IMR-90 (cell line): ENCODE measurements at regions not wholly inside any gene's neighbourhood (a gene's known extent, or its start where the extent isn't known, plus 50 kb on each side); places are given as distances from the start of the nearest gene placed in this dataset.

ENCODE experiments used
- ATAC-seq: fragments of 200-7000 bp; cut with Tn5 transposase; 2 replicates; pipeline ENCODE4 v1.9.1; 2020; ENCODE audit warnings: low read depth, mild to moderate bottlenecking, moderate library complexity
- BruUV-seq: library from RNA; stranded (reverse); fragments of 400-500 nt; replicated peaks from 2 replicates; lab custom pipeline; 2021; lab: Mats Ljungman, UMichigan
- CTCF ChIA-PET: fragments of 300-600 bp; formaldehyde crosslinking; extraction: SDS; loops from one replicate; lab custom pipeline; 2021; ENCODE audit warnings: antibody characterized with exemption; lab: Yijun Ruan, JAX
- POLR2A ChIA-PET: fragments of 300-600 bp; sonication (Branson Sonifier 250); formaldehyde crosslinking; loops from one replicate; lab custom pipeline; 2022; ENCODE audit warnings: antibody characterized with exemption; ENCODE audit not compliant: unreplicated experiment; lab: Charles Lee
- DNase-seq: peaks from one replicate; pipeline ENCODE4 v3.0.0; 2013
- H2AFZ ChIP-seq: replicated peaks from 2 replicates; pipeline ENCODE3; 2013; ENCODE audit warnings: low read length, mild to moderate bottlenecking; ENCODE audit not compliant: poor library complexity
- H2AK5ac ChIP-seq: 2 replicates; pipeline ENCODE4 v1.6.1; 2013; ENCODE audit warnings: low read depth, low read length, inconsistent platforms
- H2AK9ac ChIP-seq: replicated peaks from 2 replicates; pipeline ENCODE3; 2013; ENCODE audit warnings: mild to moderate bottlenecking, low read depth, low read length, moderate library complexity; ENCODE audit not compliant: poor library complexity
- H2BK120ac ChIP-seq: 2 replicates; pipeline ENCODE4 v1.6.1; 2013; ENCODE audit warnings: low read depth, low read length, inconsistent platforms
- H2BK15ac ChIP-seq: 3 replicates; pipeline ENCODE4 v1.6.1; 2013; ENCODE audit warnings: low read depth, low read length, inconsistent platforms
- H2BK20ac ChIP-seq: 2 replicates; pipeline ENCODE4 v1.6.1; 2013; ENCODE audit warnings: low read depth, mild to moderate bottlenecking, inconsistent platforms, low read length, moderate library complexity
- H2BK5ac ChIP-seq: 2 replicates; pipeline ENCODE4 v1.6.1; 2013; ENCODE audit warnings: mild to moderate bottlenecking, low read depth, low read length, inconsistent platforms; ENCODE audit not compliant: poor library complexity, severe bottlenecking
- H3K14ac ChIP-seq: replicated peaks from 2 replicates; pipeline ENCODE4 v1.6.1; 2013; ENCODE audit warnings: low read depth, low read length, inconsistent platforms
- H3K18ac ChIP-seq: 2 replicates; pipeline ENCODE4 v1.6.1; 2013; ENCODE audit warnings: low read depth, low read length, control low read depth
- H3K23ac ChIP-seq: 2 replicates; pipeline ENCODE4 v1.6.1; 2013; ENCODE audit warnings: low read depth, low read length, inconsistent platforms
- H3K27ac ChIP-seq: 2 replicates; pipeline ENCODE4 v1.5.1; 2013; ENCODE audit warnings: mild to moderate bottlenecking, control low read depth, low read length; ENCODE audit not compliant: insufficient read depth
- H3K27me3 ChIP-seq: 2 replicates; pipeline ENCODE4 v1.6.1; 2013; ENCODE audit warnings: low read length; ENCODE audit not compliant: control insufficient read depth, insufficient read depth
- H3K36me3 ChIP-seq: 2 replicates; pipeline ENCODE4 v1.6.1; 2013; ENCODE audit warnings: low read length, mixed read lengths; ENCODE audit not compliant: control insufficient read depth, insufficient read depth
- H3K4ac ChIP-seq: 2 replicates; pipeline ENCODE4 v1.6.1; 2013; ENCODE audit warnings: low read depth, low read length, inconsistent platforms
- H3K4me1 ChIP-seq: 2 replicates; pipeline ENCODE4 v1.6.1; 2013; ENCODE audit warnings: low read length, mixed read lengths; ENCODE audit not compliant: control insufficient read depth, insufficient read depth
- H3K4me2 ChIP-seq: 2 replicates; pipeline ENCODE4 v1.6.1; 2013; ENCODE audit warnings: low read depth, mild to moderate bottlenecking, control low read depth, low read length, moderate library complexity
- H3K4me3 ChIP-seq: 2 replicates; pipeline ENCODE4 v1.5.1; 2013; ENCODE audit warnings: low read depth, mild to moderate bottlenecking, control low read depth, low read length, moderate library complexity; ENCODE audit not compliant: insufficient read depth
- H3K56ac ChIP-seq: 2 replicates; pipeline ENCODE4 v1.6.1; 2013; ENCODE audit warnings: low read length, inconsistent platforms; ENCODE audit not compliant: insufficient read depth; ENCODE audit errors: extremely low read depth
- H3K79me1 ChIP-seq, 2 experiments: 2 replicates each; pipeline ENCODE4 v1.6.1; 2013; ENCODE audit warnings: low read length in 2 of 2, inconsistent platforms in 1 of 2, low read depth in 1 of 2
- H3K9ac ChIP-seq: 2 replicates; pipeline ENCODE4 v1.6.1; 2013; ENCODE audit warnings: low read depth, low read length, control low read depth
- H3K9me1 ChIP-seq: 2 replicates; pipeline ENCODE4 v1.6.1; 2013; ENCODE audit warnings: low read length, inconsistent platforms; ENCODE audit not compliant: insufficient read depth
- H3K9me3 ChIP-seq: 2 replicates; pipeline ENCODE4 v1.6.1; 2013; ENCODE audit warnings: low read length; ENCODE audit not compliant: control insufficient read depth, insufficient read depth
- H4K20me1 ChIP-seq: 2 replicates; pipeline ENCODE4 v1.6.1; 2013; ENCODE audit warnings: low read length, inconsistent platforms; ENCODE audit not compliant: insufficient read depth
- H4K5ac ChIP-seq: 2 replicates; pipeline ENCODE4 v1.6.1; 2013; ENCODE audit warnings: mild to moderate bottlenecking, low read depth, low read length, control low read depth
- H4K8ac ChIP-seq, 2 experiments: 2 replicates each; pipeline ENCODE4 v1.6.1; 2013; ENCODE audit warnings: low read depth in 2 of 2, low read length in 2 of 2, control low read depth in 1 of 2, inconsistent platforms in 1 of 2
- H4K91ac ChIP-seq: 2 replicates; pipeline ENCODE4 v1.6.1; 2013; ENCODE audit warnings: low read depth, low read length, inconsistent platforms; ENCODE audit not compliant: insufficient read depth
- BHLHE40 ChIP-seq: fragments of 150-350 bp; IDR thresholded peaks from 2 replicates; pipeline ENCODE4 v1.6.1; 2016; ENCODE audit warnings: mild to moderate bottlenecking, low read depth, low read length
- CEBPB ChIP-seq: IDR thresholded peaks from 2 replicates; pipeline ENCODE4 v1.6.1; 2012; ENCODE audit warnings: low read depth, low read length, improper control_type of control experiment
- CHD1 ChIP-seq: IDR thresholded peaks from 2 replicates; pipeline ENCODE4 v1.6.1; 2012; ENCODE audit warnings: low read depth, low read length, improper control_type of control experiment
- CTCF ChIP-seq: conservative IDR thresholded peaks from 2 replicates; pipeline ENCODE4 v1.5.1; 2012; ENCODE audit warnings: mild to moderate bottlenecking, low read depth, low read length, improper control_type of control experiment
- ELK1 ChIP-seq: fragments of 150-350 bp; IDR thresholded peaks from 2 replicates; pipeline ENCODE4 v1.6.1; 2016; ENCODE audit warnings: low read depth, mild to moderate bottlenecking, low read length, moderate library complexity, borderline replicate concordance
- FOS ChIP-seq: fragments of 150-350 bp; IDR thresholded peaks from 2 replicates; pipeline ENCODE4 v1.6.1; 2016; ENCODE audit warnings: low read depth, low read length
- MAFK ChIP-seq: IDR thresholded peaks from 2 replicates; pipeline ENCODE4 v1.6.1; 2012; ENCODE audit warnings: low read depth, low read length, improper control_type of control experiment
- MAZ ChIP-seq: IDR thresholded peaks from 2 replicates; pipeline ENCODE4 v1.6.1; 2012; ENCODE audit warnings: low read depth, mild to moderate bottlenecking, low read length, improper control_type of control experiment, moderate library complexity, borderline replicate concordance
- MXI1 ChIP-seq: IDR thresholded peaks from 2 replicates; pipeline ENCODE4 v1.6.1; 2012; ENCODE audit warnings: low read depth, mild to moderate bottlenecking, low read length, moderate library complexity, borderline replicate concordance
- NFE2L2 ChIP-seq: fragments of 150-350 bp; IDR thresholded peaks from 2 replicates; pipeline ENCODE4 v1.6.1; 2016; ENCODE audit warnings: low read depth, mild to moderate bottlenecking, low read length
- POLR2A ChIP-seq: IDR thresholded peaks from 2 replicates; pipeline ENCODE4 v1.6.1; 2012; ENCODE audit warnings: mild to moderate bottlenecking, low read depth, low read length
- RAD21 ChIP-seq: IDR thresholded peaks from 2 replicates; pipeline ENCODE4 v1.6.1; 2012; ENCODE audit warnings: low read length, improper control_type of control experiment
- RCOR1 ChIP-seq: IDR thresholded peaks from 2 replicates; pipeline ENCODE4 v1.6.1; 2012; ENCODE audit warnings: mild to moderate bottlenecking, low read length, improper control_type of control experiment; ENCODE audit not compliant: insufficient replicate concordance
- RFX5 ChIP-seq: IDR thresholded peaks from 2 replicates; pipeline ENCODE4 v1.8.0; 2012; ENCODE audit warnings: low read depth, mild to moderate bottlenecking, low read length, moderate library complexity
- SMC3 ChIP-seq: fragments of 150-350 bp; IDR thresholded peaks from 2 replicates; pipeline ENCODE4 v1.6.1; 2016; ENCODE audit warnings: low read depth, mild to moderate bottlenecking, antibody characterized with exemption, low read length, moderate library complexity
- USF2 ChIP-seq: fragments of 150-350 bp; IDR thresholded peaks from 2 replicates; pipeline ENCODE4 v1.6.1; 2017; ENCODE audit warnings: mild to moderate bottlenecking, antibody characterized with exemption, low read length, low read depth
- WGBS, 2 experiments: methylation state at CpG; one replicate each; pipeline versions ENCODE4 v1.1.5 to v1.1.7; 2013; ENCODE audit warnings: missing lambda C conversion rate in 2 of 2; ENCODE audit not compliant: insufficient read length in 1 of 2; ENCODE audit errors: extremely low coverage in 2 of 2; 5-methylcytosine and 5-hydroxymethylcytosine counted together
- dilution Hi-C: fragments of 300-500 bp; cut with HindIII; formaldehyde crosslinking; loops from one replicate; pipeline ENCODE4 v1.14.3; 2018; ENCODE audit warnings: low sequenced_read_pairs; ENCODE audit not compliant: unreplicated experiment
- in situ Hi-C: fragments of 300-500 bp; cut with MboI; formaldehyde crosslinking; loops from 3 replicates; pipeline ENCODE4 v1.14.3; 2019; ENCODE audit warnings: low sequenced_read_pairs, inconsistent platforms, mixed read lengths
- intact Hi-C: fragments of 100-400 bp; cut with micrococcal nuclease; formaldehyde crosslinking; loops from 2 replicates; pipeline ENCODE4 v1.10.0; 2022

GRCh38 chr6:90413867-90414266, 117.2 kb upstream of the BACH2 start:
- H3K56ac ChIP-seq = no peak overlapping the region
- WGBS, 2 experiments = 10% methylated on average over 5 of the region's 8 CpGs; no CpG with 5 or more reads in 1 of the 2 experiments
- no peak overlapping the region for H3K4ac ChIP-seq
- no peak overlapping the region for H4K5ac ChIP-seq
- H3K27me3 ChIP-seq = peaks cover 8% of the 10 kb centered on the region
- in situ Hi-C loops = no loop called here
- dilution Hi-C loops = no loop called here
- no peak overlapping the region for H2AK5ac ChIP-seq
- H3K18ac ChIP-seq = no peak overlapping the region
- H3K4me3 ChIP-seq = 0 out of 2 replicates have a peak overlapping the region, but pooled peaks have one; percentile 21
- BruUV-seq = no TSS peak
- H3K79me1 ChIP-seq = no peaks in the 10 kb centered on the region
- no peak overlapping the region for H3K23ac ChIP-seq
- no peak overlapping the region for H2BK5ac ChIP-seq
- TF ChIP-seq BHLHE40 (no peak), RAD21 (no peak), ELK1 (no peak), USF2 (no peak), MXI1 (no peak), MAFK (no peak), CEBPB (no peak), NFE2L2 (no peak), SMC3 (no peak), RCOR1 (no peak), CHD1 (no peak), CTCF (no peak), MAZ (no peak), FOS (no peak), RFX5 (no peak), POLR2A (no peak)
- H4K20me1 ChIP-seq = no peaks in the 10 kb centered on the region
- no peak overlapping the region for H2BK120ac ChIP-seq
- no peak overlapping the region for H2BK20ac ChIP-seq
- no peak overlapping the region for H2AK9ac ChIP-seq
- no peaks in the 10 kb centered on the region for H3K9me1 ChIP-seq
- H3K14ac ChIP-seq = 0 out of 2 replicates have a peak overlapping the region, but pooled peaks have one; percentile 44
- ATAC-seq = peak; percentile 42; the same call in 1 of the 2 replicates
- intact Hi-C loops = no loop called here
- H3K9me3 ChIP-seq = no peaks in the 10 kb centered on the region
- H3K27ac ChIP-seq = no peak overlapping the region
- H4K8ac ChIP-seq = no peak overlapping the region
- H4K91ac ChIP-seq = no peak overlapping the region
- no peak overlapping the region for H3K9ac ChIP-seq
- no peaks in the 10 kb centered on the region for H3K36me3 ChIP-seq
- peaks cover 3% of the 10 kb centered on the region; the same call in 1 of the 2 replicates for H3K4me1 ChIP-seq
- peak overlapping the region; percentile 84 for H2AFZ ChIP-seq
- H2BK15ac ChIP-seq = no peak overlapping the region
- H3K4me2 ChIP-seq = peak overlapping the region; percentile 61
- POLR2A ChIA-PET = no interaction called here
- DNase-seq = peak; percentile 12
- CTCF ChIA-PET = interaction anchor here (2.2 kb wide), 1 partner anchor 473 kb away, joined by 6 read pairs; no protein-coding TSS in a partner anchor
